ENCODE measurements at regions not wholly inside any gene's neighbourhood (a gene's known extent, or its start where the extent isn't known, plus 50 kb on each side); places are given as distances from the start of the nearest gene placed in this dataset.

- H3K27ac ChIP-seq = peak overlapping the region; percentile 58 to 80
- no peaks in the 10 kb centered on the region for H3K27me3 ChIP-seq
- 41 to 45% methylated on average over 7 of the region's 7 CpGs for WGBS, 2 donors
- no peak overlapping the region for H3K4me3 ChIP-seq
- DNase-seq = peak; percentile 78
- peaks cover 43% of the 10 kb centered on the region for H3K4me1 ChIP-seq
- no peaks in the 10 kb centered on the region for H3K9me3 ChIP-seq
- intact Hi-C loops (cut with DNase I; ENCODE audit: low total_unique reads) = no loop called here
- no peaks in the 10 kb centered on the region for H3K36me3 ChIP-seq (ENCODE audit: low read depth, missing control alignments)
- TF ChIP-seq POLR2A (IDR thresholded peaks at IDR 0.05) = no peak
These were observed 75.4 kb upstream of the MAP4K3 start for GRCh38 chr2:39512434-39512935.

DNA sequence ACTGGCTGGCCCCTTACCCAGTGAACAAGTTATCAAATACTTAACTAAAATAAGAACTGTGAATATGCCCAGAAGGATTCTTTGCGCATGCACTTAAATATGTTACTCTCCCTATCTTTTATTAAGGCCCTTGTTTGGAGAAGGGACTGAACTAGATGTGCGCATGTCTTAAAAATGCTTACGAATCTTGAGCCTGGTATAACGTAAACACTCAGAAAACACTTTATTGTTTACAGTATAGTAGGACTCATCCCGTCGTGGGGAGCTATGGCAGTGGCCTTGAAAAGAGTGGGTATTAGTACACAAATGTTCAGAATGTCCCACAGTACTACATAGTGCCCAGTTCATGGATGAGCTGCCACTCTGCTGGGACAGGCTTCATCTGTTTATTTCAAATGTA, 75.9 kb upstream of the MAP4K3 start:
- Histone ChIP-seq H3K27me3 (no peaks in the 10 kb centered on the region), H3K4me1 (peaks cover 43% of the 10 kb centered on the region), H3K27ac (peak overlapping the region in 1 of 2 donors; percentile 80), H3K36me3 (ENCODE audit: low read depth, missing control alignments) (no peaks in the 10 kb centered on the region), H3K4me3 (no peak overlapping the region), H3K9me3 (no peaks in the 10 kb centered on the region)
- DNase-seq = no peak
- 64 to 70% methylated on average over 6 of the region's 6 CpGs for WGBS, 2 donors
- intact Hi-C loops (cut with DNase I; ENCODE audit: low total_unique reads) = no loop called here
- TF ChIP-seq POLR2A (IDR thresholded peaks at IDR 0.05) = no peak
- TF ChIP-seq, protein P1, sequence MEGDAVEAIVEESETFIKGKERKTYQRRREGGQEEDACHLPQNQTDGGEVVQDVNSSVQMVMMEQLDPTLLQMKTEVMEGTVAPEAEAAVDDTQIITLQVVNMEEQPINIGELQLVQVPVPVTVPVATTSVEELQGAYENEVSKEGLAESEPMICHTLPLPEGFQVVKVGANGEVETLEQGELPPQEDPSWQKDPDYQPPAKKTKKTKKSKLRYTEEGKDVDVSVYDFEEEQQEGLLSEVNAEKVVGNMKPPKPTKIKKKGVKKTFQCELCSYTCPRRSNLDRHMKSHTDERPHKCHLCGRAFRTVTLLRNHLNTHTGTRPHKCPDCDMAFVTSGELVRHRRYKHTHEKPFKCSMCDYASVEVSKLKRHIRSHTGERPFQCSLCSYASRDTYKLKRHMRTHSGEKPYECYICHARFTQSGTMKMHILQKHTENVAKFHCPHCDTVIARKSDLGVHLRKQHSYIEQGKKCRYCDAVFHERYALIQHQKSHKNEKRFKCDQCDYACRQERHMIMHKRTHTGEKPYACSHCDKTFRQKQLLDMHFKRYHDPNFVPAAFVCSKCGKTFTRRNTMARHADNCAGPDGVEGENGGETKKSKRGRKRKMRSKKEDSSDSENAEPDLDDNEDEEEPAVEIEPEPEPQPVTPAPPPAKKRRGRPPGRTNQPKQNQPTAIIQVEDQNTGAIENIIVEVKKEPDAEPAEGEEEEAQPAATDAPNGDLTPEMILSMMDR (IDR thresholded peaks at IDR 0.05) = no peak

DNA sequence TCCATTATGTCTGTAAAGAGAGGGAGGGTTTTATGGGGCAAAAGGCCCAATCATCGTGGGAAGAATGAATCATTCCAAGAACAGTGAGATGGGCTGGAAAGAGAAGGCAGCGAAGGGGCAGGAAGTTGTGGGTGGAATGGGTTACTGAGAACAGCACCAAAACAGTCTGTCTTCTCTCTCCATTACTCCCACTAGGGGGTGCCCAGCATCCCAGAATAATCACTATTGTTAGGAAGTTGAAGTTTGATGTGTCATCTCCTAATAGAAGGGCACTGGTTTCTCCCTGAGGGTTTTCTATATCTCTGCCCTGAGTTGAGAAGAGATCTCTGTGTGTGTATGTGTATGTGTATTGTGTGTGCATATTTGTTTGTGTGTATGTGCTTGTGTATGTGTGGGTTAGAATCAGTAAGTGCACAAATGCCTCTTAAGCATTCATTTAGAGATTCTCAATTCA, 76.6 kb upstream of the MAP4K3 start:
- Histone ChIP-seq H3K9me3 (no peaks in the 10 kb centered on the region), H3K4me3 (no peak overlapping the region), H3K27me3 (no peaks in the 10 kb centered on the region), H3K36me3 (ENCODE audit: low read depth, missing control alignments) (no peaks in the 10 kb centered on the region), H3K27ac (peak overlapping the region in 1 of 2 donors; percentile 80), H3K4me1 (peaks cover 43% of the 10 kb centered on the region)
- 29 to 30% methylated on average over 2 of the region's 2 CpGs for WGBS, 2 donors
- DNase-seq = peak; percentile 69
- TF ChIP-seq, protein P1 (IDR thresholded peaks at IDR 0.05) = peak in 2 of 3 experiments; percentile 42 to 43
- no peak for TF ChIP-seq POLR2A (IDR thresholded peaks at IDR 0.05)
- intact Hi-C loops (cut with DNase I; ENCODE audit: low total_unique reads) = no loop called here

DNA sequence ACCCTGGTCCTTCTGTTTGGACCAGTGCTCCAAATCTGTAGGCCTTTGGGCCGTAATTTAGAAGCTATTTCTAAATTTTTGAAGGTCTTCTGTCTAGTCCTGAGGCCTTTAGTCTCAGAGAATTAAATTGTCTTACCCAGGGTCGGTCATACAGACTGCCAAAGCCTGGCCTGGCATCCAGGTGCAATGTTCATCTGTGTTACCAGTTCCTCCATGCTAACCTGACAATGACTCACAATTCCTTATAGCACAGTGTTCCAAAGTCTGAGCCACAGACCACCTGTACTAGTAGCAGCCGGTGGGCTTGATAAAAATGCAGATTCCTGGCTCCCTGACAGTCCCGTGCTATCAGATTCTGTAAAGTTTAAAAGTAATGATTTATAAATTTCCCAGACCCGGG, 77.7 kb upstream of the MAP4K3 start:
- Histone ChIP-seq H3K36me3 (ENCODE audit: low read depth, missing control alignments) (no peaks in the 10 kb centered on the region), H3K27me3 (no peaks in the 10 kb centered on the region), H3K9me3 (no peaks in the 10 kb centered on the region), H3K4me3 (no peak overlapping the region), H3K4me1 (peaks cover 38% of the 10 kb centered on the region), H3K27ac (no peak overlapping the region)
- DNase-seq = no peak
- intact Hi-C loops (cut with DNase I; ENCODE audit: low total_unique reads) = no loop called here
- TF ChIP-seq, protein P1 (IDR thresholded peaks at IDR 0.05) = no peak
- TF ChIP-seq POLR2A (IDR thresholded peaks at IDR 0.05) = no peak
- 92 to 94% methylated on average over 5 of the region's 5 CpGs for WGBS, 2 donors

GRCh38 chr2:39515273-39515896, 78.3 kb upstream of the MAP4K3 start:
- TF ChIP-seq POLR2A (IDR thresholded peaks at IDR 0.05) = no peak
- TF ChIP-seq, protein P1 (IDR thresholded peaks at IDR 0.05) = no peak
- H3K4me1 ChIP-seq = peaks cover 32% of the 10 kb centered on the region
- no peaks in the 10 kb centered on the region for H3K9me3 ChIP-seq
- intact Hi-C loops (cut with DNase I; ENCODE audit: low total_unique reads) = no loop called here
- no peaks in the 10 kb centered on the region for H3K27me3 ChIP-seq
- 77 to 82% methylated on average over 9 of the region's 9 CpGs for WGBS, 2 donors
- H3K4me3 ChIP-seq = no peak overlapping the region
- no peaks in the 10 kb centered on the region for H3K36me3 ChIP-seq (ENCODE audit: low read depth, missing control alignments)
- no peak overlapping the region for H3K27ac ChIP-seq
- no peak for DNase-seq
